HG03378 (cell line): ENCODE measurements at regions not wholly inside any gene's neighbourhood (a gene's known extent, or its start where the extent isn't known, plus 50 kb on each side); places are given as distances from the start of the nearest gene placed in this dataset.

Experiments
- ATAC-seq: cut with Tn5 transposase; IDR thresholded peaks from one replicate; pipeline ENCODE4 v1.9.1; 2021; ENCODE audit warnings: mild to moderate bottlenecking, moderate library complexity; ENCODE audit not compliant: unreplicated experiment

DNA sequence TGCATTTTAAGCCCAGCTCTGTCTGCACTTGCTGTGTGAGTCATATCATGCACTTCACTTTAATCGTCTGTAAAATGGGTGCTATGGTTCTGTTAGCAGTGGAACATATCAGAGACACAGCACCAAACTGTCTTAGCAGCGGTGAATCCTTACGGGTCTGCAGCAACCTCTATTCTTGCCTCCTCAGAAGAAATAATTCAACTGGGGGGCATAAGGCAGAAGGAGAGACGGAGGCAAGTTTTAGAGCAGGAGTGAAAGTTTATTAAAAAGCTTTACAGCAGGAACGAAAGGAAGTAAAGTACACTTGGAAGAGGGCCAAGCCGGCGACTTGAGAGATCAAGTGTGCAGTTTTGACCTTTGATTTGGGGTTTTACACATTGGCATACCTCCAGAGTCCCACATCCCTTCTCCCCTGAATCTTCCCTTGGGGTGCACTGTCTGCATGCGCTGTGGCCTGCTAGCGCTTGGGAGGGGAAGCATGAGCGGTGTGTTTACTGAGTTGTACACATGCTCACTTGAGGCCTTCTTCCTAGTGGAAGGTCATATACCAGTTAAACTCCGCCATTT is 109.8 kb downstream of the DDX1 start:
- no peak for ATAC-seq

DNA sequence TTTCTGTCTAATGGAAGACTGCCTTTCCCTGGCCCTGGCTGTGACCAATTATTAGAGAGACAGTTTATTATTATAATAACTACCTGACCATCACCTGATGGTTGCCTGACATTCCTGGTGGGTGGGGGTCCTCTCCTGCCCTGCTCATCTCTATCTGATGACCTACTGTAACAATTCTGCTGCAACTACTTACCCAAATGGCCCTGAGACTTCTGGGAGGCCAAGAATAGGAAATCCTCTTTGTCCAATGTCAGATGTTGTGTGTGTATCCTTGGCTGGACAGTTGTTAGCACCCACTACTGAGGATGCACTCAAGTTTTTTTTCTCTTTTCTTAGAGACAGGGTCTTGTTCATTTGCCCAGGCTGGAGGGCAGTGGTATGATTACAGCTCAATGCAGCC is 110.3 kb downstream of the DDX1 start:
- ATAC-seq: no peak

DNA sequence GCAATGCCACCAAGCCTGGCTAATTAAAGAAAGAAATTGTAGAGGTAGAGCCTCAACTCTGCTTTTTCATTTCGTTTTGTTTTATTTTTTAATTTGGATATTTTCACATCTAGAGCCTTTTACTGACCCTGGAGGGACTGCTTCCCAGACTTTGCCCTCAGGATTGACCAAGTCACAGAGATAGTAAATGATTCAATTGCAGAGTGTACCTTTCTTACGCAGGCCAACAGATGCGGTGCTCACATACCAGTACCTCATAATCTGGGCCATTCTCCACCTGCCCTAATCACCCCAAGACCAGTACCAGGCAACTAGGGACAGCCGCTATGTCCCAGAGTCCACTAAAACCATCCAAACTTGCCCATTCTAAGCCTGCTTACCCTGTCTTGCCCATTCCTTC is 110.8 kb downstream of the DDX1 start:
- ATAC-seq: no peak

DNA sequence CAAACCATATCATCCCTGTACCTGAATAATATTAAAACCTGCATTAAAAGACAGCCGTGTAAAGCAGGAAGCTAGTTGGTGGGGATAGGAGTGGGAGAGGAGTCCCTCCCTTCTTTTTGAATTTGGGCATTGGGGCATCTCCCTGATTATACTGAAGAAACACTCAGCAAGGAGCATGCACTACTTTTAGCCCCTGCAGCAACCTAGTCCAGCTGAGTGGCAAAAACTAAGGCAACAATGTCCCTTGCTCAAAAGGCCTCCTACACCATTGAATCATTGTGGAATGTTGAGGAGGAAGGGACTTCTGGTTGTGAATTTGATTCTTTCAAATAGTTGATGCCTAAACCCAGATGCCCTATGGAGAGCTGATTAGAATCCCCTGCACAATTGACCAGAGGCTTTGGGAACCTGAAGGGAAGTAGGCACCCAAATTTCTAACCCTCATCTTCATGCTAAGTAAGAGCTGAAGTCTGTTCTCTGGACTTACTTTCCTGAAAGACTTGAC is 111.7 kb downstream of the DDX1 start:
- no peak for ATAC-seq

DNA sequence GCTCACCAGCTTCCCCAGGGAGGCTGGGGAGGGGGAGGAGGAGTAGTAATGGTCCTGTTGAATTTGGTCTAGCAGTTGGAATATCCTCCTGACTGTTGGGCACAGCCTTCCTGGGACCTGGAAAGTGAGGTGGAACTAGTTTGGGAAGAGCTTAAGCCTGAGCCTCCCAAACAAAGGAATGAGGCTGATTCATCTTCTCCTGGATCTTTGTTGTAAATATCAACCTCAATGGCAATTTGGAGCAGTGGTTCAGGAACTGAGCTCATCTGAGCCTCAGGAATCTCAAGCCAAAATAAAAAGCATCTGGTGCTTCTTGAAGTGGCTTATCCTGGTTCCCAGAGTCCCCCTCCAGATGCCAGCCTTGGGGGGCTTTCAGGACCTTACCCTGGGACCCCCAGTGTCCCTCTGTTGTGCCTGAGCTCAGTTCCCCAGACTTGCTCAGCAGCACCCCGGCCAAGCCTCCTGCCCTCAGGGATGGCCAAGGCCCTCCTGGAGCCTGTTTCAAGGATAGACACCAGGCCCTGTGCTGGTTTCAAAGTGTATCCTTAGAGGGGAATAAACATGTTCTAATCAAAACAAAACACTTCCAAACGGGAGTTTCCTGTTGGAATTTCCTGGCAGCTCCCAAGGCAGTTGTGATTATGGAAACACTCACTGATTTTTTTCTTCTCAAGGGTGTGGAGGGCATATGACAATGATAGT is 112.6 kb downstream of the DDX1 start:
- ATAC-seq: no peak

DNA sequence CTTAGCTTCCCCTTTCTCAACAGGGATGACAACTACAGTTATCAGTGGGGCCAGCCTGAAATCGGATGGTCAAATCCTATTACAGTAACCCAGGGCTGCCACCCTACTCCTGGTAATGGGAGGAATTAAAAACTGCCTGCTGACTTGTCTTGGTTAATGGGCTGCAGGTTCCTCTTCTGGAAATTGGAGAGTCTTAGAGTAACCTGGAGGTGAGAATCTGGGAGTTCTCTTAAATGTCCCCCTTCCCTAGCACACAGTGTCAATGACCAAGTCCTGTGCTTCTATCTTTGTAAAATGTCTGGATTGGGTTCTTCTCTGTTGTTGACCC is 113.1 kb downstream of the DDX1 start:
- ATAC-seq: no peak

DNA sequence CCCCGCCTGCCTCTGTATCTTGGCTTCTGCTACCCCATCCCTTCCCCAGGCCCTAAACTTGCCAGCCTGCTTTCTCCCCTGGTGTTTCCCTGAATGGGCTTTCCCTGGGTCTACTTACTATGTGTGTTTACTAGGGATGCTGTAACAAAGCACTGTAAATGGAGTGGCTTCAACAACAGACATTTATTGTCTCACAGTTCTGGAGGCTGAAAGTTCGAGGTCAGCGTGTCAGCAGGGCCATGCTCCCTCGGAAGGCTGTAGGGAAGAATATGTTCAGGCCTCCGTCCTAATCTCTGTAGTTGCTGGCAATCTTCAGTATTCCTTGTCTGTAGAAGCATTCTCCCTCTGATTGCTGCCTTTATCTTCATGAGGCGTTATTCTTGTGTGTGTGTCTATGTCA is 113.6 kb downstream of the DDX1 start:
- ATAC-seq: no peak

DNA sequence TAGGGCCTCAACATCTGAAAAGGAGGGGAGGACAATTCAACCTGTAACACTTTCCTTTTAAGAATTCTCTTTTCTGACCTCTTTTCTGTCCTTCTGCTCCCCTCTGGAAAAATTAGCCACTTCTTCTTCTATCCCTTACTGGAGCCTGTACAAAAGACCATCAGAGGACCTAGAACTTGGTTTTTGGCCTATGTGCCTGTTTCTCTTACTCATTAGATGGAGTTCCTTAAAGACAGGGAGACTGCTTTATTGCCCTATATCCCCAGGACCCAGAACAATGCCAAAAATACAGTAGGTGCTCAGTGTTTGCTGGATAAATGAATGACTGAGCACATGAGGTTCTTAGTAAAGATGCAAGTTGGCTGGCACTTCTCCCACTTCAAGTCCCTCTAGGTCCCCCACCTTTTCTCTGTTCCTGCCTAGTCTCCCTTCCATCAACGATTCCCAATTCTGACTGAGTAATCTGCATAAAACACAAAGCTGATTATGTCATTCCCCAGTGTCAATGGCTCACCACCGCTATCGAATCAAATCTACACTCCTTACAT is 114.2 kb downstream of the DDX1 start:
- ATAC-seq: no peak

DNA sequence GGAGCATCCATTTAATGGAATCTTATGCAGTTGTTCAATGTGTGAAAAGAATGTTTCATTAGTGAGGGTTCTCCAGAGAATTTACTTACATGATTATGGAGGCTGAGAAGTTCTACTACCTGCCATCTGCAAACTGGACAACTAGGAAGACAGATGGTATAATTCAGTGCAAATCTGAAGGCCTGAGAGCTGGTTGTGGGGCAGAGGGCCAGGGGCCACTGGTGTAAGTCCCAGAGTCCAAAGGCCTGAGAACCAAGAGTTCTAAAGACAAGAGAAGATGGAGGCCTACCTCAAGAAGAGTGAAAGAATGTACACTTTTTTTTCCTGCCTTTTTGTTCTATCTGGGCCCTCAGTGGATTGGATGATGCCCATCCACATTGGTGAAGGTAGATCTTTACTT is 114.8 kb downstream of the DDX1 start:
- no peak for ATAC-seq

DNA sequence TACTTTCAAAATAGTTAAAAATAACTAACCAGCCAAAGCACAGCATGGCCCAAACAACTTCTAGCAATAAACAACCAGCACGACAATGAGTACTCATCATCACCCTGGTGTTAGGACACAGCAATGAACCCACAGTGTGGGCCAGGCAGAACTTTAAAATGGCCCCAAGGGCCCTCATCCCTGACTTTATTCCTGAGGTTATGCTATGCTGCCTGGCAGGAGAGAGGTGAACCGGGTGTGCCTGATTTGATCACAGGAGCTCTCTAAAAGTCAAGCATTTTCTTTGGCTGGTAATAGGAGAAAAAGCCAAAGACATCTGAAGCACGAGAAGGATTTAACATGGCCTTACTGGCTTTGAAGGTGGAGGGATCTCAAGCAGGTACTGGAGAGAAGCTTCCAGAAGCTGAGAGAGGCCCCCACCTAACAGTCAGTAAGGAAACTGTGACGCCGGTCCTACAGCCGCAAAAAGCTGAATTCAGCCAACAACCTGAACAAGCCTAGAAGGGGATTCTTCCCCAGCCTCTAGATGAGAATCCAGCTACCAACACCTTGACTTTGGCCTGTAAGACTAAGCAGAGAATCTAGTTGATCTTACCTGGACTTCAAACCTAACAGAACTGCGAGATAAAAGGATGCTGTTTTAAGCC is 115.4 kb downstream of the DDX1 start:
- no peak for ATAC-seq

DNA sequence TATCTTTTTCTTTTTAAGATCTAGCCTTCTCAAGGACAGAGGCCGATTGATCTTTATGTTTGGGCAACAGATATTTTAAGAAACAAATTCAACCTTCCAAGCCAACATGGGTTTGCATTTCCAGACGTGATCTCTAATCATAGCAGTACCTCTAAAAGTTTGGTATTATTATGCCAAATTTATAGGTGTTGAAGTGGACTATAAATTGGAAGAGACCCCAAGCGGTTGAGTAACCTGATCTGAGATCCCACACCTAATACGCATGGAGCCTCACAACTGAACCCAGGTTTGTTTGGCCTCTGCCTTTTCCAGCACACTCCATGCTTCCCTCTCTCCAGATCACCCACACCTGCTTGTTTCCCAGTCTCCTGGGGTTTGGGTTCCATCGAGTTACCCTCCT is 116.5 kb downstream of the DDX1 start:
- no peak for ATAC-seq

DNA sequence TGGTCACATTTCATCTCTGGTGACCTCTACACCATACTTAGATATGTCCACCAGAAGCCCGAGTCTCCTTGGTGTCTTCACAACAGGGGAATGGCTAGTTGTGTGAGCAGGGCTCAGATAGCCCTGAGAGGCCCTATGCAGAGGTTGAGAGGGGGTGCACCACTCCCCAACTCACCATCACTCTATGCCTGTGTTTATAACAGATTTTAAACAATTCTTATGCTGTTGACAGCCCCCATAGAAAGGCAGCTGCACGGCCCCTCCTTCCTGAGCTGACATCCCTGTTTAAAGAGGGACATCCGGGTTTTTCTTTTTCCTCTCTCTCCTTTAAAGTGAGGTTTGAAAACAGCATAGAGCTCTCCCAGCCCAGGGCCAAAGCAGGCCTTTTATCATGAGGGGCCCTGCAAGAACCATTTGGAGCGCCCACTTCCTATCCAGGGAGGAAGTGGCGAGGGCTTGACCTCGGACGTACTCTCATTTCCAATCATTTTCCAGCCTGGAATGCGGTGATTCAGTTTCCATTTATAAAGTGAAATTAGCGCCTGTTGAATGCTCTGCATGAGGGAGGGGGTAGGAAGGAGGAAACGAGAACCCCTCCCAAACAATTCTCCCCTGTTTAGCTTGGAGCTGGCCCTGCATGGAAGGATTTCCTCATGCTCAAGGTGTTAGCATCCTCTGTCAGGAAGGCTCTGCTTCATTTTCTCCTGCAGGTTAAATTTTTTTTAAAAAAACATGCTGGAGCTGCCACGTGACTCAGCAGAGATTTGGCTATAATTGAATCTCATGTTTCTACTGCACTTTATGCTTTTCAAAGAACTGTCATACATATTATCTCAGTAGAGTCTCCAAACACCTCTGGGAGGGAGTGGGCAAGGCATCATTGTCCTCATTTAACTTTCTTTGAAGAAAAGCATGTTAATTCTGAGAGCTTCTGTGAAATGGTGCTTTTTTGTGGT is 117.5 kb downstream of the DDX1 start:
- no peak for ATAC-seq

DNA sequence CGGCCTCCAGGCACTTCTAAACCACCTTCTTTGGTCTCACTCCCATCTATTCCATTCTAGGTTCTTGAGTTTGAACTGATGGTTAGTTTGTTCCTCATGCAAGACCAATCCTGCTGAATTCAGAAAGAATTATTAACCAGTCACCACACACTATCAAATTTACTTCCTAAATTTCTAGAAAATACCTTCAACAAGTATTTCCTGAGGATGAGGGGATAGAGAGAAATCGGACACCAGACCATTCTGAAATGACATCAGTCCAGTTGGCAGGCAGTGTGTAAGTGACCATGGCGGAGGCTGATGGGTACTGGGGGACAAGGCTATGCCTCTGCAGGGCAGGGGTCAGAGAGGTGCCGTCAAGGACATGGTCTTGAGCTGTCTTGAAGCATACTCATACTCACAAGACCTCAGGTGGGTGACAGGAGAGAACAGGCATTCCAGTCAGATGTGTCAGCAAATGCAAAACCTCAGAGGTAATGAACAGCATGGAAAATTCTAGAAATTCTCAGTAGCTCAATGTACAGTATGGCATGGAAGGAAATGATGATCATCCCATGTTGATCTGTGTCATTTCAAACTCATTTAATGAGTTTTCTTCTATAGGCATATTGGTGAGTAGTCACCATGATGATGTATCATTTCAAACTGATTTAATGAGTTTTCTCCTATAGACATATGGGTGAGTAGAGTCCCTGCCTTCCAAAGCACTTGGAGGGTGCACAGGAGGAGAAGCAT is 119.6 kb downstream of the DDX1 start:
- no peak for ATAC-seq

DNA sequence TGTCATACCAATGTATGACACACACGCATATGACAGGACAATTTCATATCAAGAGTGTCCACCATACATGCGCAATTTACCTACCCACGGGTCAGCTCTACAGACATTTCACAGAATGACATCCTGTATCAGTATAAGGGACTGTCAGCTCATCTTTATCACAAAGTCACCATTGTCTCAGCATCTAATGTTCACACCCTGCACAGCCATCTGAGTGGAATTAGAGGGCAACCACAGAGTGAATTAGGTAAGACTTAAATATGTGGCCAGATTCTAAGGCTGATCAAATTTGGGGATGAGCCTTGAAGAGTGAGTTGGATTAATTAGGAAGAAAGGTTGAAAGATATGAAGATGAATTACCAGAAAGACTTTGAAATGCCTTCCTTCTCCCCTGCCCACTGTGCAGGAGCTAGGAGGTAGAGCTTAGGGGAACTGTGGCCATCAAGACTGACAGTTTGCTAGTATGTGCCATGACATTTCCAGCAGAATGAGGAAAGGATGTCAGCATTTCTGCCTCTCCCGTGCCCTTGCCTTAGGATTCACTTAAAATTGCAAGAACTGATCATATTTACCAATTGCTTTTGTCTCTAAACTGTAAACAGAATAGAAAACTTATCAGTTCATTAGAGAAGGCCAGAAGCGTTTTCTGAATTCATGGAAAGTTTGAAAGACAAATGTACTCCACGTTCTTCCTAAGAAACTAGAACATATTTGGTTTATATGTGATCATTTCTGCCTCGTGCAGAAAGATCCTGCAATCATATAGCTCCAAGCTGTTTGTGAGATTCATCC is 121.1 kb downstream of the DDX1 start:
- no peak for ATAC-seq

DNA sequence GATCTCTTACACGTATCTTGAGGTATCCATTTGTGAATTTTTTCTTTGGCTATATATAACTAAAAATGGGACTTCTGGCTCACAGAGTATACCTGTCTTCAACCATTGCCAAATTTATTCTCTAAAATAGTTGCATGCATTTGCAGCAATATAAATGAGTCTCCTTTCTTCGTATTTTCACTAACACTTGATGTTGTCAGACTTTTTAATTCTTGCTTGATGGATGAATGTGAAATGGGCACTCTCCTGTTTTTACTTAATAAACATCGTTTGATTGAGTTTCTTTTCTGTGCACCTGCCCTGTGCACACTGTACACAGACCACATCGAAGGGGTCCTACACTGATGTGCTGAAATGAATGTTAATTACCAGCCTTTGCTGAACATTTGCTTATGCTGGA is 121.8 kb downstream of the DDX1 start:
- ATAC-seq: no peak

DNA sequence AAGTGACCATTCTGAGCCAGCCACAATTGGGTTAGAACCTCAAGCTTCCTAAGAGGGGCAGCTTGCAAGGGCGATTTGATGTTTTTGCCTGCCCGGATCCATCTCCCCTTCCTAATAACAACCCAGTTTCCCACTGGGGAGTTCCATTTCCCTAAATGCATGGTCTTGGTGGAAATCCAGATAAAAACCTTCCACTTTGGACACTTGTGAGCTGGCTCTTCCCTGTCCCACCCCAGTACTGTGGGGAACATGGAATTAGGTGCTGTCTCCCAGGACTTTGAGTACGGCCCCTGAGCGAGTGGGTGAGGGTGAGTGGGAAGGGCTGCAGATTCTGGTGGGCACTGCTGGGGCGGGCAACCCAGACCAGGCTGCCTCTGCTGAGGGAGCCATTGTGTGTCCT is 122.3 kb downstream of the DDX1 start:
- no peak for ATAC-seq

DNA sequence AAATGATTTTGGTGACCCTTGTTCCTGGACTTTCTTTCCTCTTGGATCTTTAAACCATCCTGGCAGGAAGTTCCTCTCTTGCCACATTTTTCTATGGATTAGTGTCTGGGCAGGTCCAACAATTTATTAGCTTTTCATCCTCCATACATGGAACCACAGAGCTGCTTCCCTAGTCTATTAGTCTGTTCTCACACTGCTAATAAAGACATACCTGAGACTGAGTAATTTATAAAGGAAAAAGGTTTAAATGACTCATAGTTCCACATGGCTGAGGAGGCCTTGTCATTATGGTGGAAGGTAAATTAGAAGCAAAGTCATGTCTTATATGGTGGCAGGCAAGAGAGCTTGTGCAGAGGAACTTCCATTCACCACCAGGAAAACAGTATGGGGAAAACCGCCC is 122.9 kb downstream of the DDX1 start:
- ATAC-seq: no peak

DNA sequence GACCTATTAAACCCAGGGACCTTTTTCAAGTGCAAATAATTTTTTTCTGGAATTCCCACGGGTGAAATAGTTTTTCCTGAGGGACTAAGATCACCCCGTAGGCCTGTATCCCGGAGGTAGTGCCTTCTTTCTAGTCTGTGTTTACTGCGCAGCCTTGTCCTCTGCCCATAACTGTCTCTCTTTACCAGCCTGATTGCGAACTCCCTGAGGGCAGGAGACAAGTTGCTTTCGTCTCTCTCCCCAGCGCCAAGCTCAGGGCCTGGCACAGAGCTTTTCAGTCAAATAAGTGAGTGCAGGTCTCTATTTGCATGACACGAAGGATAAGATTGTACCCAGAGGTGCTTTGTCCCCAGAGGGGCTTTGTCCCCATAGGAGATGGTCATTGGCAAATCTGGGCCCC is 123.9 kb downstream of the DDX1 start:
- ATAC-seq: no peak

DNA sequence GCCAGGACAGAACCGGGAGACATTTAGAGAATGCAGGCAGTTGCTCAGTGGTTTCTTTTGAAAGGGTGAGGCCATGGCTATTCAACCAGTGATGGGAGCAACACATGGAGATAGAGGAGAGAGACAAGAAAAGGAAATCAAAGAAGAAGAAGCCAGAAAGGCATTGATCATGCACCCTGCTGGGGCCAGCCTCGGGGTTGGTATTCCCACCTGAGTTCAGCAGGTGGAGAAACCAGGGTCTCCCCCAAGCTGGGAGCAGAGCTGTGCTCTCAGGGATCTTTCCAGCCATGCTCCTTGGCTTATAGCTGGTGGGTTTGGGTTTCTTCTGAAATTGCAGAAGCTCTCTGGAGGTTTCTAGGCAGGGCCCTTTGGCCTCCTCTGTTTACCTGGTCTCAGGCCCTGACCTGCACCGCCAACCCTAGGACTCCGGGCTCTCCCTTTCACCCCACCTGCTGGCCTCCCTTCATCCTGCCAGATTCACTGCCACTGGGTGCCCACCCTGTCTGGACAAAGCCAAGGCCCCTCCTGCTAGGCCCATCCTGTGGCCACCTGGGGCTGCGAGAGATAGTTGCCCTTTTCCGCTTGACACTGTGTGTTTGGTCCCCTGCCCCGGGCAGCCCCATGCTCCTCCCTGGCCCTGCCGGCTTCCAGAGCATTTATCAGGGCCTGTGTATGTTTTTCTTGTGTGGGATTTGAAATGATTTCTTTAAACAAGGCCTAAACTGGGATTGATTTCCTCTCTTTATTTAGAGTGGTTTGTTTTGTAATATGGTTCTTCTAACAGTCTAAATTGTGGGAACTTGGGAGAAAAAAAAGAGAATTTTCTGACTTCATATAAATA is 126.7 kb downstream of the DDX1 start:
- ATAC-seq: no peak
